CD4-positive, alpha-beta T cell (primary cell): ENCODE measurements at regions not wholly inside any gene's neighbourhood (a gene's known extent, or its start where the extent isn't known, plus 50 kb on each side); places are given as distances from the start of the nearest gene placed in this dataset.

Experiments used
- ATAC-seq: fragments of 200-7000 bp; cut with Tn5 transposase; one replicate; pipeline ENCODE4 v1.10.0; 2022; ENCODE audit warnings: mild to moderate bottlenecking; ENCODE audit not compliant: poor library complexity
- CTCF ChIA-PET: fragments of 350-600 bp; sonication (Branson Sonifier 250); formaldehyde crosslinking; loops from one replicate; lab custom pipeline; 2021; ENCODE audit warnings: antibody characterized with exemption, inconsistent platforms; lab: Charles Lee
- POLR2A ChIA-PET: fragments of 350-600 bp; sonication (Branson Sonifier 250); formaldehyde crosslinking; loops from one replicate; lab custom pipeline; 2021; ENCODE audit warnings: antibody characterized with exemption, inconsistent platforms; lab: Charles Lee
- DNase-seq, 14 experiments: peaks; one replicate each; pipeline ENCODE4 v3.0.0-alpha.2; 2013 to 2020; ENCODE audit warnings: mixed read lengths in 2 of 14
- H3K27ac ChIP-seq, 2 donors: one replicate each; pipeline versions ENCODE4 v1.5.1 to v1.7.0; 2013; ENCODE audit warnings: low read length in 2 of 2, low read depth in 1 of 2, mild to moderate bottlenecking in 1 of 2
- H3K27me3 ChIP-seq, 2 experiments: 1 replicate in 1 of 2; 2 replicates in 1 of 2; pipeline versions ENCODE4 v1.6.1 to v1.7.0; 2013; ENCODE audit warnings: low read length in 2 of 2, control low read depth in 1 of 2, mild to moderate bottlenecking in 1 of 2, moderate library complexity in 1 of 2; ENCODE audit not compliant: insufficient read depth in 2 of 2, control insufficient read depth in 1 of 2
- H3K36me3 ChIP-seq: one replicate; pipeline ENCODE4 v1.6.1; 2013; ENCODE audit warnings: low read length, control low read depth; ENCODE audit not compliant: insufficient read depth
- H3K4me1 ChIP-seq: one replicate; pipeline ENCODE4 v1.6.1; 2013; ENCODE audit warnings: low read length, control low read depth; ENCODE audit not compliant: insufficient read depth
- H3K4me3 ChIP-seq: one replicate; pipeline ENCODE4 v1.5.1; 2013; ENCODE audit warnings: mild to moderate bottlenecking, low read length, moderate library complexity
- H3K9me3 ChIP-seq, 2 experiments: 1 replicate in 1 of 2; 2 replicates in 1 of 2; pipeline versions ENCODE4 v1.6.1 to v1.7.0; 2013; ENCODE audit warnings: low read length in 2 of 2, mild to moderate bottlenecking in 2 of 2, control low read depth in 1 of 2, moderate library complexity in 1 of 2; ENCODE audit not compliant: control insufficient read depth in 1 of 2, insufficient read depth in 1 of 2
- H3K27ac Mint-ChIP-seq: one replicate; pipeline ENCODE4 v1.8.0; 2020; ENCODE audit warnings: mixed read lengths
- H3K27me3 Mint-ChIP-seq: one replicate; pipeline ENCODE4 v1.8.0; 2021; ENCODE audit warnings: mixed read lengths
- H3K36me3 Mint-ChIP-seq: one replicate; pipeline ENCODE4 v1.8.0; 2021; ENCODE audit warnings: low read depth, mixed read lengths
- H3K4me1 Mint-ChIP-seq: one replicate; pipeline ENCODE4 v1.8.0; 2021; ENCODE audit warnings: low read depth, mixed read lengths
- H3K4me3 Mint-ChIP-seq: one replicate; pipeline ENCODE4 v1.8.0; 2020; ENCODE audit warnings: mild to moderate bottlenecking, mixed read lengths
- H3K9me3 Mint-ChIP-seq: one replicate; pipeline ENCODE4 v1.8.0; 2020; ENCODE audit warnings: mixed read lengths
- CTCF ChIP-seq: fragments of 200-600 bp; IDR thresholded peaks from one replicate; pipeline ENCODE4 v1.8.0; 2022; ENCODE audit warnings: antibody characterized with exemption, mild to moderate bottlenecking
- intact Hi-C, 2 experiments: fragments of 100-400 bp; cut with DNase I in 1 of 2; cut with micrococcal nuclease in 1 of 2; formaldehyde crosslinking; loops; one replicate each; pipeline versions ENCODE4 v1.15.1 to v1.9.0; 2023 to 2025; cut with DNase I, micrococcal nuclease

GRCh38 chr13:85405316-85405897, 393.8 kb downstream of the SLITRK6 start:
- TF ChIP-seq CTCF = no peak
- ChIA-PET POLR2A (no interaction called here), CTCF (no interaction called here)
- Mint-ChIP-seq H3K4me1 (no peaks in the 10 kb centered on the region), H3K9me3 (no peaks in the 10 kb centered on the region), H3K27ac (no peak overlapping the region), H3K27me3 (no peaks in the 10 kb centered on the region), H3K36me3 (no peaks in the 10 kb centered on the region), H3K4me3 (no peak overlapping the region)
- Histone ChIP-seq H3K36me3 (no peaks in the 10 kb centered on the region), H3K4me1 (no peaks in the 10 kb centered on the region), H3K9me3 (peaks cover 0 to 18% of the 10 kb centered on the region in 2 experiments), H3K27me3 (no peaks in the 10 kb centered on the region), H3K4me3 (no peak overlapping the region), H3K27ac (no peak overlapping the region)
- DNase-seq = no peak
- no peak for ATAC-seq
- intact Hi-C loops = no loop called here

DNA sequence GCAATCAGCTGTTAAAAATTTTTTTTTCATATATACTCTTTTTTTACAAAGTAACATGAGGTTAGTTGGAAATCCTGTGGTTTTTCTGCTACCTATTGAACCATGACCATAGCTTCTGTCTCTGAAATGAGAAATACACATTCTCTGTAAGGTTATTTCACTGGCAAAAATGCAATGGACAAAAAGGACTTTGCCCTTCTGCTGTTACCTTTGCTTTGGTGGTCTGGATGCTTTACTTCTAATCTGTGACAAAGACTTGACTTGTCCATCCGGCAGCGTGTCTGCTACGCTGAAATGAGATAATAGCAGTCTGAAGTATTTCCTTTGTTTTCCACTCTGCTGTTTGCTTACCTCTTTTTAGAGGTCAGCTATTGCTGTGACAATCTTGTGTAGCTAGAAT, 412.8 kb downstream of the SLITRK6 start:
- H3K27me3 Mint-ChIP-seq = no peaks in the 10 kb centered on the region
- CTCF ChIA-PET = no interaction called here
- H3K4me3 ChIP-seq = no peak overlapping the region

DNA sequence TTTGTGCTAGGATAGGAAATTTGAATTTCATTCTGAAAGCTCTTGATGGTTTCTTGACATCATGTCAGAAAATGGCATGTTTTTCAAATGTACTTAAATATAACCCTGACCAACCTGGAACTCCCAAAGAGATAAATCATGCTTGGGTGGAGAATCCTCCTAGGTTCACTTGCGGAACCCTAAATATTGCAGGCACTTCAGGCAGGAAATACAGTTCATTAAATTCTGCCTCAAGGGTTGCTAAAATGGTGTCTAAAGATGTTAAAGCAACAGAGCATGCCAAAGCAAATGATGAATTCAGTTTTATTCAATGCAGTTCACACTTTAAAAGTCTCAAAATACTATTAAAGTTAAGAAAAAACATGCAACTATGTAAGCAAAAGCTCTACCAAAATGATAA, 415.9 kb downstream of the SLITRK6 start:
- Histone ChIP-seq H3K9me3 (no peaks in the 10 kb centered on the region), H3K4me1 (no peaks in the 10 kb centered on the region), H3K27ac (no peak overlapping the region), H3K27me3 (no peaks in the 10 kb centered on the region), H3K4me3 (no peak overlapping the region), H3K36me3 (no peaks in the 10 kb centered on the region)
- no peaks in the 10 kb centered on the region for H3K9me3 Mint-ChIP-seq
- no peak overlapping the region for H3K4me3 Mint-ChIP-seq
- intact Hi-C loops = no loop called here
- TF ChIP-seq CTCF = no peak
- no peaks in the 10 kb centered on the region for H3K27me3 Mint-ChIP-seq
- POLR2A ChIA-PET = no interaction called here
- no peak for DNase-seq
- H3K36me3 Mint-ChIP-seq = no peaks in the 10 kb centered on the region
- CTCF ChIA-PET = no interaction called here
- H3K4me1 Mint-ChIP-seq = no peaks in the 10 kb centered on the region
- no peak overlapping the region for H3K27ac Mint-ChIP-seq
- ATAC-seq = no peak

More for the DNA sequence above, 412.8 kb downstream of the SLITRK6 start:
- intact Hi-C loops = no loop called here
- TF ChIP-seq CTCF = no peak
- H3K27me3 ChIP-seq = no peaks in the 10 kb centered on the region
- H3K9me3 ChIP-seq = no peaks in the 10 kb centered on the region
- no peak overlapping the region for H3K27ac ChIP-seq
- no peaks in the 10 kb centered on the region for H3K36me3 ChIP-seq
- no peaks in the 10 kb centered on the region for H3K4me1 ChIP-seq
- no peak for DNase-seq
- POLR2A ChIA-PET = no interaction called here
- Mint-ChIP-seq H3K36me3 (no peaks in the 10 kb centered on the region), H3K4me3 (no peak overlapping the region), H3K4me1 (no peaks in the 10 kb centered on the region), H3K27ac (no peak overlapping the region), H3K9me3 (no peaks in the 10 kb centered on the region)
- ATAC-seq = no peak
